CD4-positive, CD25-positive, alpha-beta regulatory T cell (primary cell): ENCODE measurements at regions not wholly inside any gene's neighbourhood (a gene's known extent, or its start where the extent isn't known, plus 50 kb on each side); places are given as distances from the start of the nearest gene placed in this dataset.

Experiments used
- ATAC-seq, 2 donors: fragments of 150-1000 bp; cut with Tn5 transposase; one replicate each; pipeline ENCODE4 v1.10.0; 2021; ENCODE audit warnings: low read depth in 2 of 2, moderate number of reproducible peaks in 2 of 2, moderate library complexity in 1 of 2
- DNase-seq, 3 donors: peaks; one replicate each; pipeline versions ENCODE4 v3.0.0 to v3.0.0-alpha.2; 2012 to 2022; ENCODE audit warnings: mixed read lengths in 1 of 3
- H3K27ac ChIP-seq: one replicate; pipeline ENCODE4 v1.7.0; 2013; ENCODE audit warnings: mild to moderate bottlenecking, low read length; ENCODE audit not compliant: insufficient read depth, poor library complexity, severe bottlenecking
- H3K27me3 ChIP-seq: one replicate; pipeline ENCODE4 v1.7.0; 2013; ENCODE audit warnings: low read length; ENCODE audit not compliant: control insufficient read depth, insufficient read depth
- H3K36me3 ChIP-seq: one replicate; pipeline ENCODE4 v1.7.0; 2013; ENCODE audit warnings: mild to moderate bottlenecking, low read length, moderate library complexity; ENCODE audit not compliant: control insufficient read depth, insufficient read depth
- H3K4me1 ChIP-seq: 2 replicates; pipeline ENCODE4 v1.7.0; 2013; ENCODE audit warnings: mild to moderate bottlenecking, low read length; ENCODE audit not compliant: insufficient read depth, control insufficient read depth, poor library complexity, severe bottlenecking
- H3K4me3 ChIP-seq: one replicate; pipeline ENCODE4 v1.7.0; 2013; ENCODE audit warnings: low read depth, mild to moderate bottlenecking, low read length, moderate library complexity
- H3K9me3 ChIP-seq, 2 experiments: 1 replicate in 1 of 2; 2 replicates in 1 of 2; pipeline ENCODE4 v1.7.0; 2013; ENCODE audit warnings: low read length in 2 of 2, mild to moderate bottlenecking in 1 of 2, moderate library complexity in 1 of 2; ENCODE audit not compliant: control insufficient read depth in 2 of 2
- H3K27ac Mint-ChIP-seq, 3 donors: one replicate each; pipeline ENCODE4 v1.8.0; 2020 to 2022; ENCODE audit warnings: mild to moderate bottlenecking in 3 of 3, mixed read lengths in 3 of 3, moderate library complexity in 2 of 3
- H3K27me3 Mint-ChIP-seq: one replicate; pipeline ENCODE4 v1.8.0; 2022; ENCODE audit warnings: mild to moderate bottlenecking, mixed read lengths
- H3K36me3 Mint-ChIP-seq: one replicate; pipeline ENCODE4 v1.8.0; 2020; ENCODE audit warnings: mixed read lengths
- H3K4me1 Mint-ChIP-seq, 4 donors: one replicate each; pipeline ENCODE4 v1.8.0; 2020 to 2022; ENCODE audit warnings: mixed read lengths in 4 of 4, mild to moderate bottlenecking in 1 of 4
- H3K4me3 Mint-ChIP-seq, 4 donors: one replicate each; pipeline ENCODE4 v1.8.0; 2020 to 2022; ENCODE audit warnings: mild to moderate bottlenecking in 4 of 4, mixed read lengths in 4 of 4, moderate library complexity in 3 of 4
- H3K9me3 Mint-ChIP-seq, 7 donors: one replicate each; pipeline ENCODE4 v1.8.0; 2020 to 2022; ENCODE audit warnings: mixed read lengths in 7 of 7, mild to moderate bottlenecking in 3 of 7, moderate library complexity in 2 of 7

DNA sequence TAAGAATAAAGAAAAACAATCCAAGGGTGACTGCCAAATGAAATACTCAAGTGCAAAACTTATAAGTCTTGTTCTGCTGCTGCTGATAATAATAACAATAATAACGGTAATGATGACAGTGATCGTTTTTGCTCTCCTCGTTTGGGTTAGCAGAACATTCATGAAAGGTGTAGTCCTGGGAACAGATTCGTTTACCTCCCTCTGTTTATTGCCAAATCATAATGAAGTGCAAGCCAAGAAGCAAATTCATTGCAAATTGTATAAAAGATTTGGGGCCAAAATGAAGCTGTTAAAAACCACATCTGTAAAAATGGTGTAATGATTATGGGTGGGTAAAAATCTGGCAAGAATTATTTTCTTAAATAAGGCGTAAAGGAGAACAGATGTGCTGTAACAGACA is 587.2 kb upstream of the MKI67 start:
- no peak overlapping the region for H3K4me3 ChIP-seq
- no peaks in the 10 kb centered on the region for H3K4me1 Mint-ChIP-seq
- ATAC-seq (no peak), DNase-seq (no peak)
- H3K27ac ChIP-seq: no peak overlapping the region
- H3K27me3 Mint-ChIP-seq: peaks cover 5% of the 10 kb centered on the region
- H3K4me3 Mint-ChIP-seq: no peak overlapping the region
- no peaks in the 10 kb centered on the region for H3K36me3 Mint-ChIP-seq
- no peaks in the 10 kb centered on the region for H3K9me3 ChIP-seq
- no peaks in the 10 kb centered on the region for H3K27me3 ChIP-seq
- H3K9me3 Mint-ChIP-seq: peaks cover 0 to 3% (median 0%) of the 10 kb centered on the region in 7 donors
- H3K27ac Mint-ChIP-seq: no peak overlapping the region
- no peaks in the 10 kb centered on the region for H3K4me1 ChIP-seq
- H3K36me3 ChIP-seq: no peaks in the 10 kb centered on the region

DNA sequence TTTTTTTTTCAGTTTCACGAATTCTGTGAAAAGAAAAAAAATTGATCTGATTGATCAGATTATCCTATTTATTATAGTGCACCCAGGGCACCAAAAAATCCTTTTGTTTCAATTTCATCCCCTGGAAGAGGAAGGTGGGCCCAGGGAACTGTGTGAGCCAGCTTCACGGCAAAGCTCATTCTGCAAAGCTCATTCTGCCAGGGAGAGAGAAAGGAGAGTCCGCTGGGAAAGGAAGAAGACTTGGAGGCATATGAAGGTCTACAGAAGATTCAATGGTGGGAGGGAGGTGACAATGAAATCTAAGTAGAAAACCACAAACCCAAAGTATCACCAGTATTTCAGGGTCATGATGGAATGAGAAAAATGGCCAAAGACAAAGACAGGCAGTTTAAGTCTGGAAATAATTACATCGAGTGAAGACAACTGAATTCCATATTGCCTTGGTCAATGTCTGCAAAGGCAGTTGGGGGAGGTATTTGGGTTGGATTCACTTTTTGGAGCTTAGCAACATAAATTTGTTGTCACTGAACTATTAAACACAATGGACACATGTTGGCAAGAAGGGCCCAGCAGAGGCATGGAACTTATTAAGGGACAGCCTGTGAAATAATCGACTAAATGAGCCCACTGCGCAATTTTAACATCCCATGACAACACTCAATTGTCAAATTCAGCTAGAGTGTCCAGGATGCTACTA is 587.8 kb upstream of the MKI67 start:
- no peak overlapping the region for H3K27ac Mint-ChIP-seq
- peaks cover 5% of the 10 kb centered on the region for H3K27me3 Mint-ChIP-seq
- peaks cover 0 to 3% (median 0%) of the 10 kb centered on the region in 7 donors for H3K9me3 Mint-ChIP-seq
- no peaks in the 10 kb centered on the region for H3K36me3 Mint-ChIP-seq
- H3K27ac ChIP-seq: no peak overlapping the region
- H3K4me1 Mint-ChIP-seq: no peaks in the 10 kb centered on the region
- H3K27me3 ChIP-seq: no peaks in the 10 kb centered on the region
- H3K4me3 ChIP-seq: no peak overlapping the region
- no peak overlapping the region for H3K4me3 Mint-ChIP-seq
- no peaks in the 10 kb centered on the region for H3K9me3 ChIP-seq
- no peaks in the 10 kb centered on the region for H3K36me3 ChIP-seq
- no peaks in the 10 kb centered on the region for H3K4me1 ChIP-seq
- DNase-seq: no peak
- ATAC-seq: no peak

DNA sequence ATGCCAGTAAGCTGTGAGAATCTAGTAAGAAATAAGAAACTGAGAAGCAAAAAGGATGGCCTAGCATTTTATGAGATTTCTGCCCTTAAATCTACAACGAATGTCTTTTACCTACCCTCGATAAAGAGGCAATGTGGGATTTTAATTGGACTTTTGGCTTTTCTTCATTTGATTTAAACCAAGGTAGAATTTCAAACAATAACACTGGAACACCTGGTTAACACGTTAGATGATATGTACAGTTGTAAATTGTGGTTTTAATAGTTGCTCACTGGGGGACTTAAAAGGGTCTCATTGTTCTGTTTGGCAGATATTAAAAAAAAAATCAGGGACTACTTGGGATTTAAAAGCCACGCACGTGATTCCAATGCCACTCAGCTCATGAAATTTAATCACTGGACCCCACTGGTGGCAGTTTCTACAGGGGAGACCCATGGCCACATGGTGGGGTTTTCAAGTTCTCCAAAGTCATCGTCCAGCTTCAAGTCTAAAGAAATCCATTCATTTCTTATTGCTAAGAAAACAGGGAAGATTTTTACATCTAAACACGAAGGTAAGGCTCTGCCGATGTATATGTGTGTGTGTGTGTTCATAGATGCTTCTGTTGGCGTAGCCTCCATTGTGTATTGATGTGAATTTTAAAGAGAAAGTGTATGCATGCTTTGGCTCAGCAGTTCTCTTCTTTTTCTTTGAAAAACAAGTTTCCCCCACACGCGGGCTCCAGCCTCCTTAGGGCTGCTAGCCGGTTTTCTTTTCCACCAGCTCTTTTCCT is 588.6 kb upstream of the MKI67 start:
- DNase-seq: no peak
- no peaks in the 10 kb centered on the region for H3K4me1 Mint-ChIP-seq
- Histone ChIP-seq H3K27ac (no peak overlapping the region), H3K27me3 (no peaks in the 10 kb centered on the region), H3K4me3 (no peak overlapping the region), H3K9me3 (no peaks in the 10 kb centered on the region), H3K36me3 (no peaks in the 10 kb centered on the region), H3K4me1 (no peaks in the 10 kb centered on the region)
- no peak overlapping the region for H3K4me3 Mint-ChIP-seq
- H3K9me3 Mint-ChIP-seq: peaks cover 0 to 3% (median 0%) of the 10 kb centered on the region in 7 donors
- peaks cover 5% of the 10 kb centered on the region for H3K27me3 Mint-ChIP-seq
- H3K36me3 Mint-ChIP-seq: no peaks in the 10 kb centered on the region
- H3K27ac Mint-ChIP-seq: no peak overlapping the region
- no peak for ATAC-seq

DNA sequence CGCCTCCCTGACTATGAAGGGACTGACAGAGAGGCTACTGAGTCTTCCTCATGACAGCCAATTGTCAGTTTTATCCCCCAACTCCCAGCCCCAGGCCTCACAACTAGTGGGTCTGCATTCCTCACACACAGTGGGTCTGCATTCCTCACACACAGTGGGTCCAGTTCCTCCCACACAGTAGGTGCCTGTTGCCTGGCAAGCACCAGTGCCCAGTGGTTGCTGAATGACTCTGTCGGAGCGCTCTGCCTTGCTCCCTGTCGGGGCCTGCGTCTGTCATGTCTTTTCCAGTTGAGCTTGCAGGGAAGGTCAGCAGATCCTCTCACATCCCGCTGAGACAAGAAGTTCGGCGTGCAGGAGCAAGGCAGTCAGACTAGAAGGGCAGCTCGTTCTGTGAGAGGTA is 590.0 kb upstream of the MKI67 start:
- Mint-ChIP-seq H3K36me3 (no peaks in the 10 kb centered on the region), H3K4me3 (no peak overlapping the region), H3K9me3 (peaks cover 0 to 3% (median 0%) of the 10 kb centered on the region in 7 donors), H3K27me3 (peaks cover 14% of the 10 kb centered on the region), H3K27ac (no peak overlapping the region), H3K4me1 (no peaks in the 10 kb centered on the region)
- H3K4me1 ChIP-seq: no peaks in the 10 kb centered on the region
- H3K27me3 ChIP-seq: no peaks in the 10 kb centered on the region
- no peaks in the 10 kb centered on the region for H3K9me3 ChIP-seq
- no peak for DNase-seq
- no peak for ATAC-seq
- no peaks in the 10 kb centered on the region for H3K36me3 ChIP-seq
- H3K27ac ChIP-seq: no peak overlapping the region
- no peak overlapping the region for H3K4me3 ChIP-seq

DNA sequence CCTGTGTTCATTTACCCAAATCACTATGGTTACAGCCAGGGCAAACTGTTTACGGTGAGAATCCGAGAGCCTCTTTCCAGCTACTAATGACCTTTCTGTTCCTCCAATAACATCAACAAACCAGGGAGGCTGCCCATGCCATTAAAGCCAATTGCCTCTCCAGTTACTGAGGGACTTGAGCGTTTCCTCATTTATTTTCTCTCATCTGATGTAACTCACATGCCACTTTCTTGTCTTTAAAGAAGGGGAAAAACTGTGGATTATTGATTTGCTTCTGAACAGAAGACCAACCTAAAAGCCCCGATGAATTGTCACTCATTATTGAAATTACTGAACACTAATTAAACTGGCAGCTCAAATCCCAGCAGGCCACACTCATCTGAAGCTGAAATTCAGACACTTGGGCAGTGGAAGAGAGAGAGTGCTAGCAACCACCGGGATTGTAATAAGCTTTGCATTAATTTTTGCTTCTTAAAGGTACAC is 595.8 kb upstream of the MKI67 start:
- H3K27me3 Mint-ChIP-seq: peaks cover 9% of the 10 kb centered on the region
- H3K27ac ChIP-seq: no peak overlapping the region

DNA sequence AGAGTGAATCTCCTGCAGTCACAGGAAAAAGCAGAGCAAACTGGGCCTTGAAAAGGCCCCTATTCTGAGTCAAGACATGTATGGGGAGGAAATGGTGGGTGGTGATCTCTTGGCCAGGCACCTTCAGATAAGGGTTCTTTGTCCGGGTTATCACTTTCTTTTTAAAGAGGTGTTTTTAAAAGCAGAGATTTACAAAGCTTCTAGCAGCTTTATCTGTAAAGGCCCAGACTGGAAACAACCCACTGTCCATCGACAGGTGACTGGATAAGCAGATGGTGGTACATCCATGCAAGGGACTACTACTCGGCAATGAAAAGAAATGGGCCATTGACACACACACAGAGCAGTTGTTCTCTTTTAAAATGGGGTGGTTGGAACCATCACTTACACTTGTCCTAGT is 596.7 kb upstream of the MKI67 start:
- Mint-ChIP-seq H3K36me3 (no peaks in the 10 kb centered on the region), H3K9me3 (peaks cover 0 to 2% (median 0%) of the 10 kb centered on the region in 7 donors), H3K4me3 (no peak overlapping the region), H3K27me3 (peaks cover 9% of the 10 kb centered on the region), H3K27ac (no peak overlapping the region), H3K4me1 (peaks cover 0 to 5% (median 1%) of the 10 kb centered on the region in 4 donors)
- H3K4me1 ChIP-seq: no peaks in the 10 kb centered on the region
- no peak overlapping the region for H3K27ac ChIP-seq
- no peaks in the 10 kb centered on the region for H3K9me3 ChIP-seq
- no peak overlapping the region for H3K4me3 ChIP-seq
- ATAC-seq (no peak), DNase-seq (no peak)
- no peaks in the 10 kb centered on the region for H3K27me3 ChIP-seq
- H3K36me3 ChIP-seq: no peaks in the 10 kb centered on the region

More for the DNA sequence above, 595.8 kb upstream of the MKI67 start:
- H3K27ac Mint-ChIP-seq: no peak overlapping the region
- Histone ChIP-seq H3K4me1 (no peaks in the 10 kb centered on the region), H3K4me3 (no peak overlapping the region), H3K27me3 (no peaks in the 10 kb centered on the region), H3K9me3 (no peaks in the 10 kb centered on the region), H3K36me3 (no peaks in the 10 kb centered on the region)
- ATAC-seq: no peak
- H3K9me3 Mint-ChIP-seq: peaks cover 0 to 3% (median 0%) of the 10 kb centered on the region in 7 donors
- no peaks in the 10 kb centered on the region for H3K36me3 Mint-ChIP-seq
- H3K4me3 Mint-ChIP-seq: no peak overlapping the region
- H3K4me1 Mint-ChIP-seq: peaks cover 0 to 5% (median 1%) of the 10 kb centered on the region in 4 donors
- DNase-seq: no peak

DNA sequence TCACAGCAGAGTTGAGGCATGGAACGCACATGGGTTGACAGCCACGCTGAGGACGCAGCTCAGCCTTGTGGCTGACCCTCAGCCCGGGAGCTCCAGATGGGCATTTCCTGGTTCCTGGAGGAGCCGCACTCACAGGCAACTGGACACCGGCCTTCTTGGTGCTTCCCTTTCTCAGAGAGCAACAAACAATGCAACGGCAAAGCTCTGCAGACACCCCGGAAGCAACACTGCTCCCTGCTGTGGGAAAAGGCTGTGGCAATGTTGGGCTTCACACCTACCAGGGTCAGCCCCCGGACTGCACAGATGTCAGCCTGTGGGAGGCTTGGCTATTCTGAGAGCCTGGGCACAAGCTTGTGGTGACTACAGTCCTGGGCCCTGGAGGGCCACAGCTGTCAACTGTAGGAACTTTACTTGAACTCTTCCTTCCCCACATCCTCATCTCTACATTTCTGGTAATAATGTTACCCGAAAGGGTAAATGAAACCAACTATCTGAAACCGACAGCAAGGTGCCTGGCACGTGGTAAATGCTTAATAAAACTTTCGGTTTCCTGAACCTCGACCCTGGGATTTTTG is 597.5 kb upstream of the MKI67 start:
- Mint-ChIP-seq H3K4me1 (peaks cover 0 to 5% (median 1%) of the 10 kb centered on the region in 4 donors), H3K36me3 (no peaks in the 10 kb centered on the region), H3K27me3 (peaks cover 9% of the 10 kb centered on the region), H3K9me3 (peaks cover 0 to 1% (median 0%) of the 10 kb centered on the region in 7 donors), H3K4me3 (no peak overlapping the region), H3K27ac (no peak overlapping the region)
- Histone ChIP-seq H3K27ac (no peak overlapping the region), H3K4me3 (no peak overlapping the region), H3K4me1 (no peaks in the 10 kb centered on the region), H3K36me3 (no peaks in the 10 kb centered on the region), H3K9me3 (no peaks in the 10 kb centered on the region), H3K27me3 (no peaks in the 10 kb centered on the region)
- DNase-seq: no peak
- ATAC-seq: no peak
